ENCODE measurements at regions not wholly inside any gene's neighbourhood (a gene's known extent, or its start where the extent isn't known, plus 50 kb on each side); places are given as distances from the start of the nearest gene placed in this dataset.
A peak's percentile ranks its signal among the peaks of the same experiment; 100 is the strongest.
"Not testable (repeated sequence)": the region's sequence is repeated elsewhere in the genome, so short reads cannot be mapped to it uniquely, and the experiment has no call there.

GRCh38 chr6:15739353-15739752 lies 76.5 kb upstream of the DTNBP1 start:
- TF ChIP-seq CTCF (conservative IDR thresholded peaks at IDR 0.05; ENCODE audit: control insufficient read depth, insufficient read depth, low read depth, low read length) = no peak
- no peak for DNase-seq (ENCODE audit: low read depth)
- H3K4me3 ChIP-seq (ENCODE audit: control insufficient read depth, low read depth, low read length) = no peak overlapping the region

- DNase-seq (ENCODE audit: low read depth); H3K4me3 ChIP-seq (ENCODE audit: control insufficient read depth, low read depth, low read length): not testable (repeated sequence)
Measured at GRCh38 chr6:15738195-15738594, 75.4 kb upstream of the DTNBP1 start.

GRCh38 chr6:15736297-15736696 lies 73.5 kb upstream of the DTNBP1 start:
- TF ChIP-seq CTCF (conservative IDR thresholded peaks at IDR 0.05; ENCODE audit: control insufficient read depth, insufficient read depth, low read depth, low read length) = no peak
- H3K4me3 ChIP-seq (ENCODE audit: control insufficient read depth, low read depth, low read length) = no peak overlapping the region
- DNase-seq (ENCODE audit: low read depth) = no peak

- peak; percentile 24 for DNase-seq (ENCODE audit: low read depth)
- no peak for TF ChIP-seq CTCF (conservative IDR thresholded peaks at IDR 0.05; ENCODE audit: control insufficient read depth, insufficient read depth, low read depth, low read length)
Measured at GRCh38 chr6:15735567-15736265, 72.9 kb upstream of the DTNBP1 start.

GRCh38 chr6:15734118-15734897 lies 71.5 kb upstream of the DTNBP1 start:
- DNase-seq (ENCODE audit: low read depth) = no peak
- no peak for TF ChIP-seq CTCF (conservative IDR thresholded peaks at IDR 0.05; ENCODE audit: control insufficient read depth, insufficient read depth, low read depth, low read length)
- H3K4me3 ChIP-seq (ENCODE audit: control insufficient read depth, low read depth, low read length) = no peak overlapping the region

More at GRCh38 chr6:15735567-15736265, 72.9 kb upstream of the DTNBP1 start:
- no peak overlapping the region for H3K4me3 ChIP-seq (ENCODE audit: control insufficient read depth, low read depth, low read length)

GRCh38 chr6:15730922-15731321 lies 68.1 kb upstream of the DTNBP1 start:
- TF ChIP-seq CTCF (conservative IDR thresholded peaks at IDR 0.05; ENCODE audit: control insufficient read depth, insufficient read depth, low read depth, low read length) = no peak
- no peak for DNase-seq (ENCODE audit: low read depth)
- no peak overlapping the region for H3K4me3 ChIP-seq (ENCODE audit: control insufficient read depth, low read depth, low read length)

- H3K4me3 ChIP-seq (ENCODE audit: control insufficient read depth, low read depth, low read length) = no peak overlapping the region
- no peak for DNase-seq (ENCODE audit: low read depth)
- no peak for TF ChIP-seq CTCF (conservative IDR thresholded peaks at IDR 0.05; ENCODE audit: control insufficient read depth, insufficient read depth, low read depth, low read length)
Measured at GRCh38 chr6:15730442-15730841, 67.6 kb upstream of the DTNBP1 start.
